NOMO-1 (cell line): ENCODE measurements at regions not wholly inside any gene's neighbourhood (a gene's known extent, or its start where the extent isn't known, plus 50 kb on each side); places are given as distances from the start of the nearest gene placed in this dataset.
"Not testable (repeated sequence)": the region's sequence is repeated elsewhere in the genome, so short reads cannot be mapped to it uniquely, and the experiment has no call there.

Experiments
- DNase-seq, 2 experiments: peaks; one replicate each; lab custom pipeline; 2025; ENCODE audit not compliant: unreplicated experiment in 2 of 2; lab: John Stamatoyannopoulos, UW

DNA sequence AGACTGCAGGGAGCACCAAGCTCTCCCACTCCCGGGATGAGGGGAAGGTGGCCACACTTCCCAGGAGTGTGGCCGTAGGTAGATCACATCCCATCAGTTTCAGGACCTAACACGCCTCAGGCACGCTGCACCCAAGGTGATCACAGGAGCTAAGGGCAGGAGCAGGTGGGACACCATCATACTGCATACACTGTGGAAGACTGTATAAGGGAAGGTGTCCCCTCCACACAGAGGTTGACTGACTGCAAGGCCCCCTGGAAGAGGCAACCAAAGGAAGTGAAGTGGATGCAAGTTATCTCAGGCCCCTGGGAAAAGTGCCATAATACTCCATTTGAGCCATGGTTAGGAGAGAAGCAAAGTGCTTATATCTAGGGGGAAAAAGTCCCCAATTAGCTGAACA lies 351.9 kb upstream of the SMIM21 start:
- no peak for DNase-seq

GRCh38 chr18:75777630-75778029 lies 350.1 kb upstream of the SMIM21 start:
- DNase-seq = no peak

- no peak for DNase-seq
These were observed 347.6 kb upstream of the SMIM21 start for GRCh38 chr18:75775121-75775520.

GRCh38 chr18:75773618-75774017 lies 346.1 kb upstream of the SMIM21 start:
- DNase-seq = no peak

GRCh38 chr18:75762758-75763157 lies 335.3 kb upstream of the SMIM21 start:
- no peak for DNase-seq

GRCh38 chr18:75760208-75760607 lies 332.7 kb upstream of the SMIM21 start:
- no peak for DNase-seq

DNA sequence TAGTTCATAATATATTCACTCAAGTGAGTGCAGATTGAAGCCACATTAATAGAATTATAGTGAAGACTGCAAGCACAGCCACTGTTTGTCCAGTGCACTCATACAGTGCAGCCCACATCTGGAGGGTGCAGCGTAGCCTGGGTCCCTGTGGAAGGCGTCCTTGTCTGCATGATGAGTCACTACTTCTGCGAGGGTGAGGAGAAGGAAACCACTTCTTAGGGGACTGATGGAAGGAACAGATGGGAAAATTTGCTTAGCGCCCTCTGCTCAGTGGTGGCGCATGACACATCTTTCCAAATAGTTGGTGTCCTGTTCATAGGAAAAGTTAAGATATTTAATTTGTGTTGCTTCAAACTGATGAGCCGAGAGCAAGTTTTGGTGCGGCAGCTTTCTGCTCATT lies 330.4 kb upstream of the SMIM21 start:
- DNase-seq = no peak

- no peak for DNase-seq
These were observed 326.9 kb upstream of the SMIM21 start for GRCh38 chr18:75754433-75754832.

DNA sequence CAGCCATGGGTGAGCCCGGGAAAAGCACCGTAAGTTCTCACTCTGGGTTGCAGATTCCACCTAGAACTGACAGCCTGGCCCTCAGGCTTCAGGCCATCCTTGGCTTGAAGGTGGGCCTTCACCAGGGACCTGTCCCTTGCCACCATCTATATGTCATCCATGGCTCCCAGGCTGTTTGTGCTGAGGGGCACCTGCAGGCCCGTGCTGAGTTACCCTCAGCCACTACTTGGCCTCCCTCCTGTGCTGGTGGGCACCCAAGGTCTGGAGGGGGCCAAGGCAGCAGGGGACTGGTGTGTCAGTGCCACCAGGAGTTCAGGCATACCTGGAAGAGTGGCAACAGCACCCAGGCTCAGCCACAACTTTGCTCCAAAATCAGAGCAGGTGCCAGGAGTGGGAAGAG lies 326.2 kb upstream of the SMIM21 start:
- DNase-seq = no peak

DNA sequence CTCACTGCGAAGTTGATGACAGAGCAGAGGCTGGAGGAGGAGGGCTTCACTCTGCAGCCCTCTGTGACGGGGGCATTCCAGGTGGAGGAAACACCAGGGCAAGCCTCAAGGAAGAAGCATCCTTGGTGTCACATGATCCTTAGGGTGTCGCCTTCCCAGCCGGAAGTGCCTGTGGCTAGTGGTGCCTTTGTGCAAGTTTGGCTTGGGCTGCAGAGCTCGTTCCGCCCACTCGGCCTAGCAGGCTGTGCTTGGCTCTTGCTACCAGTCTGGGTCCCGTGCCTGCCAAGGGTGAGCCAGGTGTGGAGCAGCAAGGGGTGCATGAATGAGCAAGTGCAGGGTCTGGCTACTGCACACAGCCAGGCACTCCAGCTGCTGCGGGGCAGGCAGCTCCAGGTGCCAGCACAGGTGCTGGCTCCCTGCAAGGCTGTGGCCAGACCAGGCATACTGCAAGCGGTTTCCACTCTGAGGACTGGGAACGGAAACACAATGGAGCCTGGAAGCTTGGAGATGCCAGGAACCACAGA lies 325.3 kb upstream of the SMIM21 start:
- no peak for DNase-seq

- no peak for DNase-seq
These were observed 317.6 kb upstream of the SMIM21 start for GRCh38 chr18:75745147-75745546.

DNA sequence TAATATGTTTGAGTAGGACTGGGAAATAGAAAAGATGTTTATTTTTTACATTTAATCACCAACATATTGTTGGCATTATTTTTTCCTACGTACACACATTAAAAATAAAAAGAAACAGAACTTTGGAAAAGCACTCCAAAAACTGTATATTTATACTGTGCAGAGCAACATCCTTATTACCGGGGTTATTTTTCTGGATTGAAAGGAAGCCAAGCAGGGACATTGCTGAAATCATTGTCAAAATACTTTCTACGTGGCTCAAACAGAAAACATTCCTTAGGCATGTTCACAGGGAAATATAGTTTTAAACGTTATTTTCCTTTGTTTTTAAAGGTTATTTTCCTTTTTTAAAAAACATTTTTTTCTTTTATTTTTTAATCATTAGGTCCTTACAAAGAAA lies 315.0 kb upstream of the SMIM21 start:
- DNase-seq = no peak

GRCh38 chr18:75739682-75740081 lies 312.2 kb upstream of the SMIM21 start:
- no peak for DNase-seq

GRCh38 chr18:75735291-75735690 lies 307.8 kb upstream of the SMIM21 start:
- no peak for DNase-seq

DNA sequence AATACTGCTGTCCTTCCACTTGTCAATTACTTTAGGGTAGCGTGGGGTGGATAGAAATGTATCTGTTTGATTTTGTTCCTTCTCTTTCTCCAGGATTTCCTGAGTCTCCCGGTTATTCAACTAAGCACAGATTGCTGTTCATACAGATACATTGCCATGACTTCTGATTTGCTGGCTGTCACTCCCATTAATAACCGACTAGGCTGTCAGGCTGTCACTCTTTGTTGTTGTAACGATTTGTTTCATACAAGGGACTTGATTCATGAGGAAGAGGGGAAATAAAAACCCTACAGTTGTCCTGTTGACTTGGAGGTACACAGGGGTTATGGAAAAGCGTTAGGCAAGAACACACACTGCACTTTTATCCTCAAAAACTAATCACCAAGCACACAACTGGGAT lies 302.7 kb upstream of the SMIM21 start:
- no peak for DNase-seq

DNA sequence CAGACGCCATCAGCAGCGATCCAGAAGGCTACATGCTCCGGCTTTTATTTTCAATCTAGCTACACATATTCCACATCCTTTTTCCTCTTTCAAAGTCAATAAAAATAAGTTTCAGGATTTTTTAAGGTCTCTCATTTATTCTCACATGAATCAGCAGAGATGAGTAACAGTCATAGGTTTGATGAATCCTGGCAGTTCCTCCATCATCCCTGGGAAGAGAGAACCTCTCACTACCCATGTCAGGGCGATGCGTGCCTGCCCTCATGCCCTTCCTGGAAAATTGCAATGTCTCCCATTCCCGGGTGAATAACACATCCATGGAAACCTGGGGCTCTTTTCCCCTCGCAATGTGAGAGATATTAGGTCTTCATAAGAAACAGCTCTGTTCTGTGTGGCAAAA lies 301.1 kb upstream of the SMIM21 start:
- no peak for DNase-seq

- no peak for DNase-seq
These were observed 300.0 kb upstream of the SMIM21 start for GRCh38 chr18:75727456-75727855.

- DNase-seq = no peak
These were observed 296.2 kb upstream of the SMIM21 start for GRCh38 chr18:75723521-75724340.

DNA sequence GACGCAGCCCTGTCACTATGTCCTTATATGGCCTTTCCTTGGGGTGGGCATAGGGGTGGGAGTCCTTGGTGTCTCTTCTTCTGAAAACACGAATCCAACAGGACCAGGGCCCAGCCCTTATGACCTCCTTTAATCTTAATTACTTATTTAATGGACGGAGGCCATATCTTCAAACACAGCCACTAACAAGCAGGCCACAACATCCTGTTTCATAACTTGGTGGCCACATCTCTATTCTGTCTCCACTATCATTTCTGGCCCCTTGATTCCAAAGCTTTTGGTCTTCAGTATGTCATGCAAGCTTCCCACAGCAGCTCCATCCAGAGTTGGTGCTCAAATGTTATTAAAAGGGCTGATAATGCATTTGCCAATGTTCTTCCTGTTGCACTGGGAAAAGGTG lies 287.3 kb upstream of the SMIM21 start:
- DNase-seq = no peak

DNA sequence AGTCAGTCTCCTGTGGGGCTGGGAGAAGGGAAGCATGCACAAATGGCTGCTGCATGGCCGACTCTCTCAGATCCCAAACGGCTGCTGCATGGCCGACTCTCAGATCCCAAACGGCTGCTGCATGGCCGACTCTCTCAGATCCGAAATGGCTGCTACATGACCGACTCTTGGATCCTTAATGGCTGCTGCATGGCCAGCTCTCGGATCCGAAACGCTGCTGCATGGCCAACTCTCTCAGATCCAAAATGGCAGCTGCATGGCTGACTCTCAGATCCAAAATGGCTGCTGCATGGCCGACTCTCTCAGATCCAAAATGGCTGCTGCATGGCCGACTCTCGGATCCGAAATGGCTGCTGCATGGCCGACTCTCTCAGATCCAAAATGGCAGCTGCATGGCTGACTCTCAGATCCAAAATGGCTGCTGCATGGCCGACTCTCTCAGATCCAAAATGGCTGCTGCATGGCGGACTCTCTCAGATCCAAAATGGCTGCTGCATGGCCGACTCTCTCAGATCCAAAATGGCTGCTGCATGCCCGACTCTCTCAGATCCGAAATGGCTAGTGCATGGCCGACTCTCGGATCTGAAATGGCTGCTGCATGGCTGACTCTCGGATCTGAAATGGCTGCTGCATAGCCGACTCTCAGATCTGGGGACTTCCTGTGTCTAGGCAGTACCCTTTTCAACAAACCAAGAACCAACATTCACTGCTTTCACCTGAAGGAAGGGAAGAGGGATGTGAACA lies 284.8 kb upstream of the SMIM21 start:
- not testable (repeated sequence) for DNase-seq

- no peak for DNase-seq
These were observed 273.1 kb upstream of the SMIM21 start for GRCh38 chr18:75700561-75700960.

DNA sequence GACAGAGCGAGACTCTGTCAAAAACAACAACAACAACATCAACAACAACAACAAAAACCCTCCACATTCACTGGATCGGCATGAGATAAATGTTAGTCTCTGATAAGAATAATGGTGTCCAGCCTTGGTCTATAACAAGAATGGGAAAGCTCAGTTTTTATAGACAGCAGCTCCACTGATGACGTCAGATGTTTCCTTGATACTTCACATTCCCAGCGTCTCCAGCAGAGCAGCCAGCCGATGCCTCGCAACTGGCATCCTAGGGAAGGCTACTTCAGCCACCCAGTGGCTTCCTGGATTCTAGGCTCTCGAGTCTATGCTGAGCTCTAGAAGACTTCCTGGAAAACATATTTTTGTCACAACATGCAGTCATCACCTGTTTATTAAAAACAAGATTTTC lies 271.4 kb upstream of the SMIM21 start:
- no peak for DNase-seq
